ENCODE measurements at regions not wholly inside any gene's neighbourhood (a gene's known extent, or its start where the extent isn't known, plus 50 kb on each side); places are given as distances from the start of the nearest gene placed in this dataset.

DNA sequence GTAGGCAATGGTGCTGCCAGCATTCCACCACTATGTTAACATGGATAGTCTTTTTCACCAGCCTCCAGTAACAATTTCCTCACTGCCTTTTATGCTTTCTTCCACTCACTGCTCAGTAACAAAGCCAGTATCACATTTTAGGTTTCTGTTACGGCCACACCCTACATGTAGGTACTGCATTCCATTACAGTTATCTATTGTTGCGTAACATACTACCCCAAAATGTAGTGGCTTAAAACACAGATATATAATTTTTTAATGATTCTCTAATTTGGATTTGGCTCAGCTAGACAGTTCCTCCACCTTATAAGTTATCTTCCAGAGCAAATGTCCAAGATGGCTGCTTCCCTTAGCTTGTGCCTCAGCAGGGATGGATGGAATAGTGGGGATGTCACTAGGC lies 498.7 kb upstream of the ACVR2A start:
- TF ChIP-seq GABPA (IDR thresholded peaks at IDR 0.05; ENCODE audit: low read depth) (no peak), POLR2AphosphoS5 (IDR thresholded peaks at IDR 0.05; ENCODE audit: low read depth) (no peak), CTCF (IDR thresholded peaks at IDR 0.05; ENCODE audit: insufficient read depth, low read length) (no peak)
- TF ChIP-seq, protein P1, sequence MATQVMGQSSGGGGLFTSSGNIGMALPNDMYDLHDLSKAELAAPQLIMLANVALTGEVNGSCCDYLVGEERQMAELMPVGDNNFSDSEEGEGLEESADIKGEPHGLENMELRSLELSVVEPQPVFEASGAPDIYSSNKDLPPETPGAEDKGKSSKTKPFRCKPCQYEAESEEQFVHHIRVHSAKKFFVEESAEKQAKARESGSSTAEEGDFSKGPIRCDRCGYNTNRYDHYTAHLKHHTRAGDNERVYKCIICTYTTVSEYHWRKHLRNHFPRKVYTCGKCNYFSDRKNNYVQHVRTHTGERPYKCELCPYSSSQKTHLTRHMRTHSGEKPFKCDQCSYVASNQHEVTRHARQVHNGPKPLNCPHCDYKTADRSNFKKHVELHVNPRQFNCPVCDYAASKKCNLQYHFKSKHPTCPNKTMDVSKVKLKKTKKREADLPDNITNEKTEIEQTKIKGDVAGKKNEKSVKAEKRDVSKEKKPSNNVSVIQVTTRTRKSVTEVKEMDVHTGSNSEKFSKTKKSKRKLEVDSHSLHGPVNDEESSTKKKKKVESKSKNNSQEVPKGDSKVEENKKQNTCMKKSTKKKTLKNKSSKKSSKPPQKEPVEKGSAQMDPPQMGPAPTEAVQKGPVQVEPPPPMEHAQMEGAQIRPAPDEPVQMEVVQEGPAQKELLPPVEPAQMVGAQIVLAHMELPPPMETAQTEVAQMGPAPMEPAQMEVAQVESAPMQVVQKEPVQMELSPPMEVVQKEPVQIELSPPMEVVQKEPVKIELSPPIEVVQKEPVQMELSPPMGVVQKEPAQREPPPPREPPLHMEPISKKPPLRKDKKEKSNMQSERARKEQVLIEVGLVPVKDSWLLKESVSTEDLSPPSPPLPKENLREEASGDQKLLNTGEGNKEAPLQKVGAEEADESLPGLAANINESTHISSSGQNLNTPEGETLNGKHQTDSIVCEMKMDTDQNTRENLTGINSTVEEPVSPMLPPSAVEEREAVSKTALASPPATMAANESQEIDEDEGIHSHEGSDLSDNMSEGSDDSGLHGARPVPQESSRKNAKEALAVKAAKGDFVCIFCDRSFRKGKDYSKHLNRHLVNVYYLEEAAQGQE (IDR thresholded peaks at IDR 0.05; ENCODE audit: insufficient replicate concordance, low read depth) = no peak

All from HL-60 (cell line).